ENCODE measurements at regions not wholly inside any gene's neighbourhood (a gene's known extent, or its start where the extent isn't known, plus 50 kb on each side); places are given as distances from the start of the nearest gene placed in this dataset.

DNA sequence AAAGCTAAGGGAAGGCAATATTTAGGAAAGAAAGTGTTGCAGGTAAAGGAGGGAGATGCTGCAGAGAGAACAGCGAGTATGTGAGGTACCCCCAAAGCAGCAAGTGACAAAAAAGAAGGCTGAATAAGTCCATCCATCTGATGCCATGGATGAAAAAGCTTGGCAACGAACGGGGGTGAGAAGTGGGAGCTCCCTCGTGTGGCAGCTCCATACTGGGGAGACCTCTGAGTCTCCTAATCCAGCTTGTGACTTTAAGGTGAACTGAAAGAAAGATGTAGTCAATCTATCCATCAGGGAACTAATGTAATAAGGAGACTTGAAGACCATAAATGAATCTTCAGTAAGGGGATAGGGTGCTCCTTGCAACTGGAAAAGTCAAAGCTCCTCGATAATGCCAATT lies 156.6 kb downstream of the OTOR start:
- peak; percentile 19; the same call in 1 of the 2 replicates for TF ChIP-seq CTCF (conservative IDR thresholded peaks at IDR 0.05)
- no peak for TF ChIP-seq ZFX (IDR thresholded peaks at IDR 0.05)
